Osteocyte (in vitro differentiated cells): ENCODE measurements at regions not wholly inside any gene's neighbourhood (a gene's known extent, or its start where the extent isn't known, plus 50 kb on each side); places are given as distances from the start of the nearest gene placed in this dataset.

ENCODE experiments used
- DNase-seq: peaks from one replicate; pipeline ENCODE4 v3.0.0; 2021; ENCODE audit warnings: mixed read lengths; ENCODE audit not compliant: unreplicated experiment; ENCODE audit errors: extremely low spot score
- H3K27ac Mint-ChIP-seq: one replicate; pipeline ENCODE4 v1.8.0; 2021; ENCODE audit warnings: mild to moderate bottlenecking, mixed read lengths; ENCODE audit not compliant: unreplicated experiment
- H3K27me3 Mint-ChIP-seq: one replicate; pipeline ENCODE4 v1.8.0; 2021; ENCODE audit warnings: mixed read lengths; ENCODE audit not compliant: unreplicated experiment
- H3K36me3 Mint-ChIP-seq: one replicate; pipeline ENCODE4 v1.8.0; 2021; ENCODE audit warnings: mixed read lengths; ENCODE audit not compliant: unreplicated experiment
- H3K4me1 Mint-ChIP-seq: one replicate; pipeline ENCODE4 v1.8.0; 2021; ENCODE audit warnings: mixed read lengths; ENCODE audit not compliant: unreplicated experiment
- H3K4me3 Mint-ChIP-seq: one replicate; pipeline ENCODE4 v1.8.0; 2021; ENCODE audit warnings: mild to moderate bottlenecking, moderate library complexity, mixed read lengths; ENCODE audit not compliant: unreplicated experiment
- H3K9me3 Mint-ChIP-seq: one replicate; pipeline ENCODE4 v1.8.0; 2021; ENCODE audit warnings: mixed read lengths; ENCODE audit not compliant: unreplicated experiment
- TF ChIP-seq, protein P1 (sequence below): fragments of 200-600 bp; sonication (generic); IDR thresholded peaks from 2 replicates; pipeline ENCODE4 v1.5.0; 2021; ENCODE audit warnings: antibody characterized with exemption, mild to moderate bottlenecking, moderate library complexity

DNA sequence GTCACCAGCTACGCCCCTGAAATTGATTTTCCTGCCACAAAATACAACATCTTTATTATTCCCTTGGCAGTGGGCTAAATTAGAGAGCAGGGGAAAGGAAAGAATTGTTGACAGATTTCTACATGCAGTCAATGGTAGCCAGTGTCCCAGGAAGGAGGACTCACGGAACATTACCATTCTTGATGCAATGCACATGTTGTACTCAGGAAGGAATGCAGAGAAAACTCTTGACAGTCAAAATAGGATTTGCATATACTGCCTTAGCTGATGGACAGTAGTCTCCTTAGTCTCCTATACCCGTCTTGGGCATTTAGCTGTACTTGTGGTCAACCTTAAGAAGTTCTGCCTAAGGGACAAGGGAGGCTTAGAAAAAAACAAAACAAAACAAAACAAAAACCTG lies 158.0 kb upstream of the GYPA start:
- no peak overlapping the region for H3K27ac Mint-ChIP-seq
- no peaks in the 10 kb centered on the region for H3K36me3 Mint-ChIP-seq
- no peaks in the 10 kb centered on the region for H3K4me1 Mint-ChIP-seq
- TF ChIP-seq, protein P1, sequence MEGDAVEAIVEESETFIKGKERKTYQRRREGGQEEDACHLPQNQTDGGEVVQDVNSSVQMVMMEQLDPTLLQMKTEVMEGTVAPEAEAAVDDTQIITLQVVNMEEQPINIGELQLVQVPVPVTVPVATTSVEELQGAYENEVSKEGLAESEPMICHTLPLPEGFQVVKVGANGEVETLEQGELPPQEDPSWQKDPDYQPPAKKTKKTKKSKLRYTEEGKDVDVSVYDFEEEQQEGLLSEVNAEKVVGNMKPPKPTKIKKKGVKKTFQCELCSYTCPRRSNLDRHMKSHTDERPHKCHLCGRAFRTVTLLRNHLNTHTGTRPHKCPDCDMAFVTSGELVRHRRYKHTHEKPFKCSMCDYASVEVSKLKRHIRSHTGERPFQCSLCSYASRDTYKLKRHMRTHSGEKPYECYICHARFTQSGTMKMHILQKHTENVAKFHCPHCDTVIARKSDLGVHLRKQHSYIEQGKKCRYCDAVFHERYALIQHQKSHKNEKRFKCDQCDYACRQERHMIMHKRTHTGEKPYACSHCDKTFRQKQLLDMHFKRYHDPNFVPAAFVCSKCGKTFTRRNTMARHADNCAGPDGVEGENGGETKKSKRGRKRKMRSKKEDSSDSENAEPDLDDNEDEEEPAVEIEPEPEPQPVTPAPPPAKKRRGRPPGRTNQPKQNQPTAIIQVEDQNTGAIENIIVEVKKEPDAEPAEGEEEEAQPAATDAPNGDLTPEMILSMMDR = no peak
- no peak overlapping the region for H3K4me3 Mint-ChIP-seq
- DNase-seq = no peak
- H3K9me3 Mint-ChIP-seq = no peaks in the 10 kb centered on the region
- H3K27me3 Mint-ChIP-seq = peaks cover 18% of the 10 kb centered on the region

DNA sequence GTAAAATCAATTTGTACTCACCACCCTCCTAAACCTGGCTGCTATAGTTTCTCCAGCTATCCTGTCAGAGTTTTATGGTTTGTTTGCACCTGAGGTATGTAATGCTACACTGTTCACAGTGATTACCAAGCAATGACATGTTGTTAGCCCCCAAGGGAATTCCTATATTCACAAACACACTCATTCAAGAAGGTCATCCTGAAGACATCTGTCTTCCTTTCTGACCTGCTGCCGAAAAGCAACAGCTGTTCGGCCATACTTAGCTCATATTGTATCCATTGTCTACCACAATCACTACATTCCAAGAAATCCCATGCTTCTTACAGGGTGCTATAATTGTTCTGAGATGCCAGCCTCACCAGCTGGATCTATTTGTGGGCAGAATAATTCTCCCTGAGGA lies 160.1 kb upstream of the GYPA start:
- no peak for DNase-seq
- no peaks in the 10 kb centered on the region for H3K4me1 Mint-ChIP-seq
- no peaks in the 10 kb centered on the region for H3K36me3 Mint-ChIP-seq
- no peak overlapping the region for H3K4me3 Mint-ChIP-seq
- peaks cover 21% of the 10 kb centered on the region for H3K27me3 Mint-ChIP-seq
- no peak overlapping the region for H3K27ac Mint-ChIP-seq
- TF ChIP-seq, protein P1 = no peak
- no peaks in the 10 kb centered on the region for H3K9me3 Mint-ChIP-seq

DNA sequence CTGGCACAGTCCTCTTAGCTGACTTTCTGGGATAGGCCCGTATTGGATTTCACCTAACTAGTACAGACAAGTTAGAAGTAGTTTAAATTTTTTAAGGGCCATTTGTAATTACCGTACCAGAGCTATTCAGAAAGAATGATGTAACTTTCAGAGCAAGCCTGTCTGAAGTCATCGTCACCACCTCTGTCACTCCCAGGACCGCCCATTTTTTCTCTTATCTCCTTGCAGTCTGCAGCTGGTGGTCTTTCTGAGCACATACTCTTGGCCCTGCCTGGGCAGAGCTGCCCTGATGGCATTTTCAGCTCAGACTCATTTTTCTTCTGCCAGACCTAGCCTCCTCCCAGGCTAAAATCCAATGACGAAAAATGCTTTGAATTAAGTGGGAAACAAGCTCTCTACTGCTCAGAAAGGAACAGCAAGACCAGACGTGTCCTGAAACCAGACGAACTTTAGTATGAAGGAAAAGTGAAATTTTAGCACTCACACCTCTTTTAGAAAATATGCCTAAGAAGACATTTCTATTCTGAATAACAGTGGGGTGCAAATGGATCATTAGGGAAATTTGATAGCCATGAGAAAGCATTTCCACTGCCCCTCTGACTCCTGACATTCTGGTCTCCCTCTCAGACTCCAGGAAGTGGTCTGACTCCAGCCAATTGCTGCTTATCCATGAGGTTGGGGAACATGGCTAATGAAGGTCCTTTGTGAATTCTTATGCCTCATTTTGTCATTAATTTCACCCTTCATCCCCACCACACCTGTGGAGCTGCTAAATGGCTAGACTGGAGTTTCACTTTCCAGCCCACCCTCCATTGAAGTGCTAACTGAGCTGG lies 162.4 kb upstream of the GYPA start:
- no peaks in the 10 kb centered on the region for H3K9me3 Mint-ChIP-seq
- H3K27me3 Mint-ChIP-seq = peaks cover 26% of the 10 kb centered on the region
- H3K27ac Mint-ChIP-seq = no peak overlapping the region
- no peaks in the 10 kb centered on the region for H3K4me1 Mint-ChIP-seq
- TF ChIP-seq, protein P1 = no peak
- no peak overlapping the region for H3K4me3 Mint-ChIP-seq
- H3K36me3 Mint-ChIP-seq = no peaks in the 10 kb centered on the region
- no peak for DNase-seq

DNA sequence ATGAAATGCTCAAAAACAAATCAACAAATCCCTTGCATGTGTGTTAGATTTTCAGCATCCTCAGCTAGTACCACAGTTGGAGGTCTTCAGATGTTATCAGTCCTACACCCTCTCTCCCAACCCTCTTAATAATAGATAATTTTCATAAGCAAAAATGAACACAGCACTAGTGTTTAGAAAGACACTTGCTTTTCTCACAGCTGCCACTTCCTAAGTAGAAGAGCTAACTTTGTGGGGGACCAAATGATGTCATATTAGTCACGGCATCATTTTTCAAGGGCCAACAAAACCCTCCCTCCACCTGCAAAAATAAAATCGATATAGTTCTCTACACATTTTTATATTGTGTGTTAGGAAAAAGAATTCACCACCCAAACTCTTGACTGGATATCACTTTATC lies 163.5 kb upstream of the GYPA start:
- no peak overlapping the region for H3K27ac Mint-ChIP-seq
- no peak for DNase-seq
- TF ChIP-seq, protein P1 = no peak

DNA sequence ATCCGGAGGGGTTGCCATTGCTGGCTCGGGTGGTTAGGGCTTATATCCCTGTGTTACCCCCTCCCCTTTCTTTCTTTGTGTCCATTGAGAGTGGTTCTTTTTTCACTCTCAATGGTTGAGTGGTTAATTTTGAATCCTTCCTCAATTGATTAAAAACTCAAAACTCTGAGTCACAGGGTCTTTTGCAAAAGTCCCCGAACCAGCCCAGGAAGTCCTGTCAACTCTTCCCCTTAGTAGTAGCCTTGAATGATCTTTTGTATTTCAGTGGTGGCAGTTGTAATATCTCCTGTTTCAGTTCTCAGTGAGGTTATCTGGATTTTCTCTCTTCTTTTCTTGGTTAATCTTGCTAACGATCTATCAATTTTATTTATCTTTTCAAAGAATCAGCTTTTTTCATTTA lies 170.0 kb upstream of the GYPA start:
- TF ChIP-seq, protein P1 = no peak
- Mint-ChIP-seq H3K4me3 (no peak overlapping the region), H3K4me1 (no peaks in the 10 kb centered on the region), H3K36me3 (peaks cover 6% of the 10 kb centered on the region), H3K9me3 (peaks cover 22% of the 10 kb centered on the region), H3K27ac (no peak overlapping the region), H3K27me3 (peaks cover 42% of the 10 kb centered on the region)
- DNase-seq = no peak

More for the DNA sequence above, 163.5 kb upstream of the GYPA start:
- no peak overlapping the region for H3K4me3 Mint-ChIP-seq
- H3K9me3 Mint-ChIP-seq = no peaks in the 10 kb centered on the region
- no peaks in the 10 kb centered on the region for H3K36me3 Mint-ChIP-seq
- H3K27me3 Mint-ChIP-seq = peaks cover 32% of the 10 kb centered on the region
- no peaks in the 10 kb centered on the region for H3K4me1 Mint-ChIP-seq
